K562 (cell line): ENCODE measurements at regions not wholly inside any gene's neighbourhood (a gene's known extent, or its start where the extent isn't known, plus 50 kb on each side); places are given as distances from the start of the nearest gene placed in this dataset.

Source experiments
- ATAC-seq: fragments of 200-7000 bp; cut with Tn5 transposase; 3 replicates; pipeline ENCODE4 v1.9.1; 2020; ENCODE audit warnings: moderate library complexity
- BruUV-seq: library from RNA; stranded (reverse); fragments of 400-500 nt; replicated peaks from 2 replicates; lab custom pipeline; 2021; lab: Mats Ljungman, UMichigan
- CTCF ChIA-PET: fragments of 300-600 bp; formaldehyde crosslinking; extraction: SDS; loops from one replicate; lab custom pipeline; 2021; ENCODE audit warnings: low intra/inter-chr PET ratio; lab: Yijun Ruan, JAX
- POLR2A ChIA-PET: fragments of 300-600, 350-650 bp; sonication (Branson Sonifier 250); formaldehyde crosslinking; extraction: SDS; loops from one replicate; lab custom pipeline; 2021; ENCODE audit warnings: antibody characterized with exemption, inconsistent platforms; lab: Yijun Ruan, JAX
- DNase-seq, 4 experiments: peaks; one replicate each; pipeline versions ENCODE4 v3.0.0 to v3.0.0-alpha.2; 2011 to 2018; ENCODE audit warnings: low spot score in 3 of 4, mixed read lengths in 3 of 4; ENCODE audit errors: extremely low read depth in 1 of 4
- FAIRE-seq: peaks from 2 replicates; lab custom pipeline; 2011; peaks lifted over from hg19 to GRCh38; lab: Jason Lieb, UNC
- H2AFZ ChIP-seq: 2 replicates; pipeline ENCODE4 v1.6.0; 2011; ENCODE audit warnings: low read depth, low read length, control low read depth, inconsistent platforms
- H3K27ac ChIP-seq: fragments of 200-600 bp; 3 replicates; pipeline ENCODE4 v1.8.0; 2011; ENCODE audit warnings: low read depth, mild to moderate bottlenecking, control low read depth, inconsistent platforms, low read length, moderate library complexity, mixed read lengths; ENCODE audit errors: extremely low read depth
- H3K27me3 ChIP-seq, 2 experiments: fragments of 300-600 bp in 1 of 2; 2 replicates in 1 of 2; 3 replicates in 1 of 2; pipeline versions ENCODE4 v1.6.0 to v1.8.0; 2011; ENCODE audit warnings: inconsistent platforms in 2 of 2, low read length in 2 of 2, mild to moderate bottlenecking in 1 of 2, mixed read lengths in 1 of 2, moderate library complexity in 1 of 2; ENCODE audit not compliant: control insufficient read depth in 2 of 2, insufficient read depth in 2 of 2
- H3K36me3 ChIP-seq: fragments of 300-600 bp; 3 replicates; pipeline ENCODE4 v1.8.0; 2011; ENCODE audit warnings: mild to moderate bottlenecking, low read length, inconsistent platforms; ENCODE audit not compliant: control insufficient read depth, insufficient read depth
- H3K4me1 ChIP-seq, 2 experiments: fragments of 200-600 bp in 1 of 2; replicated peaks in 1 of 2; 2 replicates in 1 of 2; 3 replicates in 1 of 2; pipeline versions ENCODE4 v1.5.1 to v1.8.0; 2011; ENCODE audit warnings: inconsistent platforms in 2 of 2, low read length in 2 of 2, mild to moderate bottlenecking in 1 of 2, mixed read lengths in 1 of 2, moderate library complexity in 1 of 2; ENCODE audit not compliant: control insufficient read depth in 2 of 2, insufficient read depth in 2 of 2
- H3K4me2 ChIP-seq: 2 replicates; pipeline ENCODE4 v1.6.1; 2011; ENCODE audit warnings: low read length, control low read depth, inconsistent platforms, mixed read lengths; ENCODE audit not compliant: insufficient read depth
- H3K4me3 ChIP-seq: fragments of 200-600 bp; sonication (generic), shearing (Covaris generic); 2 replicates; pipeline ENCODE4 v1.5.1; 2016; ENCODE audit warnings: control low read depth, inconsistent platforms
- H3K79me2 ChIP-seq: fragments of 200-600 bp; 3 replicates; pipeline ENCODE4 v1.8.0; 2011; ENCODE audit warnings: low read length, inconsistent platforms; ENCODE audit not compliant: control insufficient read depth, insufficient read depth
- H3K9ac ChIP-seq, 2 experiments: 2 replicates each; pipeline versions ENCODE4 v1.6.0 to v1.6.1; 2011; ENCODE audit warnings: low read depth in 2 of 2, low read length in 2 of 2, control low read depth in 1 of 2, inconsistent platforms in 1 of 2, mild to moderate bottlenecking in 1 of 2, mixed read lengths in 1 of 2; ENCODE audit not compliant: insufficient read depth in 1 of 2
- H3K9me1 ChIP-seq: one replicate; pipeline ENCODE4 v1.6.0; 2011; ENCODE audit warnings: inconsistent platforms, mild to moderate bottlenecking, low read length, moderate library complexity; ENCODE audit not compliant: control insufficient read depth, insufficient read depth
- H3K9me3 ChIP-seq: replicated peaks from 2 replicates; pipeline ENCODE4 v1.5.1; 2011; ENCODE audit warnings: low read depth, low read length, inconsistent platforms; ENCODE audit not compliant: control insufficient read depth, insufficient read depth
- H4K20me1 ChIP-seq: replicated peaks from 2 replicates; pipeline ENCODE4 v1.6.1; 2011; ENCODE audit warnings: low read length, inconsistent platforms, mixed read lengths; ENCODE audit not compliant: control insufficient read depth, insufficient read depth
- BDP1 ChIP-seq: IDR thresholded peaks from 3 replicates; pipeline ENCODE4 v1.6.1; 2011; ENCODE audit not compliant: insufficient read length, insufficient read depth
- BRD9 ChIP-seq: fragments of 450-650 bp; IDR thresholded peaks from 2 replicates; pipeline ENCODE4 v1.6.1; 2018; ENCODE audit warnings: low read depth; ENCODE audit not compliant: partially characterized antibody
- ESRRA ChIP-seq: fragments of 450-650 bp; IDR thresholded peaks from 2 replicates; pipeline ENCODE4 v1.6.1; 2014; ENCODE audit warnings: low read depth, mild to moderate bottlenecking, moderate library complexity, borderline replicate concordance
- GABPA ChIP-seq: fragments of 200-800 bp; sonication (Bioruptor generic); conservative IDR thresholded peaks from 2 replicates; pipeline ENCODE4 v1.6.1; 2016; ENCODE audit warnings: low read depth, missing genetic modification characterization, missing compliant biosample characterization
- HDAC8 ChIP-seq: fragments of 450-650 bp; IDR thresholded peaks from 2 replicates; pipeline ENCODE4 v1.6.1; 2016; ENCODE audit warnings: mild to moderate bottlenecking, missing genetic modification characterization, moderate library complexity, missing compliant biosample characterization
- KLF1 ChIP-seq: fragments of 450-650 bp; IDR thresholded peaks from 2 replicates; pipeline ENCODE4 v1.6.1; 2016; ENCODE audit warnings: missing genetic modification characterization, missing compliant biosample characterization
- POLR2G ChIP-seq: fragments of 200-400 bp; formaldehyde crosslinking; IDR thresholded peaks from 2 replicates; pipeline ENCODE4 v1.6.1; 2017; ENCODE audit warnings: low read depth, mild to moderate bottlenecking, antibody characterized with exemption, low read length, moderate library complexity
- RBM14 ChIP-seq: fragments of 200-400 bp; formaldehyde crosslinking; IDR thresholded peaks from 2 replicates; pipeline ENCODE4 v1.6.1; 2018; ENCODE audit warnings: low read depth, mild to moderate bottlenecking, low read length, moderate library complexity, borderline replicate concordance; ENCODE audit not compliant: insufficient read depth
- TAL1 ChIP-seq: fragments of 450-650 bp; IDR thresholded peaks from 2 replicates; pipeline ENCODE4 v1.6.1; 2016; ENCODE audit warnings: mild to moderate bottlenecking
- TRIM24 ChIP-seq, 2 experiments: fragments of 450-650 bp; IDR thresholded peaks; 2 replicates each; pipeline ENCODE4 v1.6.1; 2016
- ZC3H11A ChIP-seq: IDR thresholded peaks from 2 replicates; pipeline ENCODE4 v1.6.1; 2012; ENCODE audit warnings: low read depth, low read length, improper control_type of control experiment
- ZNF316 ChIP-seq: fragments of 450-650 bp; IDR thresholded peaks from 2 replicates; pipeline ENCODE4 v1.6.1; 2016
- ZNF584 ChIP-seq: fragments of 200-800 bp; sonication (Bioruptor generic); IDR thresholded peaks from 2 replicates; pipeline ENCODE4 v1.6.1; 2016; ENCODE audit warnings: low read depth, mild to moderate bottlenecking, missing genetic modification characterization, missing compliant biosample characterization
- ZNF76 ChIP-seq: fragments of 250-450 bp; sonication (Bioruptor Pico); IDR thresholded peaks from 2 replicates; pipeline ENCODE4 v1.4.0; 2020; ENCODE audit warnings: mild to moderate bottlenecking, moderate library complexity, borderline replicate concordance
- ZNF764 ChIP-seq: fragments of 250-450 bp; sonication (Bioruptor Pico); IDR thresholded peaks from 2 replicates; pipeline ENCODE4 v1.4.0; 2020; ENCODE audit warnings: low read depth, mild to moderate bottlenecking, moderate library complexity
- ZNF77 ChIP-seq: fragments of 250-450 bp; sonication (Bioruptor Pico); IDR thresholded peaks from 2 replicates; pipeline ENCODE4 v1.5.0; 2020
- WGBS: fragments of 100-300 bp; shearing (Covaris generic); methylation state at CpG from one replicate; pipeline ENCODE4 v1.1.6; 2016; ENCODE audit warnings: low coverage, mixed read lengths; ENCODE audit not compliant: insufficient coverage; ENCODE audit errors: missing lambda C conversion rate; 5-methylcytosine and 5-hydroxymethylcytosine counted together
- in situ Hi-C: fragments of 300-500 bp; cut with MboI; formaldehyde crosslinking; loops from 4 replicates; pipeline ENCODE4 v1.15.0; 2018; ENCODE audit warnings: inconsistent platforms, mixed read lengths
- intact Hi-C: fragments of 100-400 bp; cut with micrococcal nuclease; formaldehyde crosslinking; loops from 2 replicates; pipeline ENCODE4 v1.14.2; 2022
- TF ChIP-seq, protein P1 (sequence below): fragments of 450-650 bp; formaldehyde crosslinking; IDR thresholded peaks from 2 replicates; pipeline ENCODE4 v1.4.0; 2020; ENCODE audit warnings: mild to moderate bottlenecking, moderate library complexity
- TF ChIP-seq, protein P2 (sequence below): fragments of 250-450 bp; sonication (Bioruptor Pico); IDR thresholded peaks from 2 replicates; pipeline ENCODE4 v1.4.0; 2020; ENCODE audit warnings: mild to moderate bottlenecking
- TF ChIP-seq, protein P3 (sequence below): IDR thresholded peaks from 3 replicates; pipeline ENCODE4 v1.6.1; 2011; ENCODE audit warnings: borderline replicate concordance, mild to moderate bottlenecking; ENCODE audit not compliant: insufficient read length, insufficient read depth

DNA sequence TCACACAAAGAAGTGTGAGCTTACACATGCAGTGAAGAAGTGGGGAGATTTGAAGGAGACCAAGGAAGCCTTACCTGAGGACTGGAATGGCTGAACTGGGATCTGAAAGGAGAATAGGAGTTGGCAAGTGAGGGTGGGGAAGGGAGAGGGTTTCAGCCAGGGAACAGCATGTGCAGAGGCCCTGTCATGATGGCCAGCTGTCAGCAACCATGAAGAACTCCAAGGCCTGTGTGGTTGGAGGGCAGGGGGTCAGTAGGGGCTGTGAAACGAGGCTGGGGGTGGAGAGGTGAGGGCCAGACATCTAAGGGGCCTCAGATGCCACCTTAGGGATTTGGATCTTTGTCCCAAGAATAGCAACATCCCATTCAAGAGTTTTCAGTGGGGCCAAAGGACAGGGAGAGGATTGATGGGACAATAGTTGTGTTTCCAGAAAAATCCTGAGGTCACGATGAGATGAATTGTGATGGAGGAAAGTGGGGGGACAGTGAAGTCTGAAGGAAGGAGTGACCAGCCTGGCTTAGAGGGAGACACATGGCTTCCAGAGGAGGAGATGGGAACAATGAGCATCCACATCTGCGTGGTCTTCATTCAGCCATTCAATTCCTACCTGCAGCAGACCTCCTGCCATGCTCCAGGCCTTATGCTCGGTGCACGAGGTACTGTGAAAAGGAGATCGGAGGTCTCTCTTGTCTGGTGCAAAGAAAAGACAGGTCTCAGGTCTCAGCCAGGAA, 187.6 kb downstream of the MATN1 start:
- in situ Hi-C loops (no loop called here), intact Hi-C loops (no loop called here)
- DNase-seq (no peak), ATAC-seq (no peak), FAIRE-seq (no peak)
- Histone ChIP-seq H3K27me3 (peaks cover 0 to 8% of the 10 kb centered on the region in 2 experiments; a peak in 2 of 5 replicates), H4K20me1 (no peaks in the 10 kb centered on the region), H3K4me1 (no peaks in the 10 kb centered on the region), H3K79me2 (no peaks in the 10 kb centered on the region), H3K4me3 (no peak overlapping the region), H3K4me2 (no peak overlapping the region), H3K27ac (no peak overlapping the region), H3K9ac (no peak overlapping the region), H3K9me3 (no peaks in the 10 kb centered on the region), H2AFZ (no peak overlapping the region), H3K9me1 (no peaks in the 10 kb centered on the region), H3K36me3 (no peaks in the 10 kb centered on the region)
- CTCF ChIA-PET = no interaction called here
- WGBS = 2% methylated on average over 6 of the region's 6 CpGs
- BruUV-seq = no TSS peak
- no peak for TF ChIP-seq ZNF584
- no peak for TF ChIP-seq RBM14
- TF ChIP-seq, protein P1, sequence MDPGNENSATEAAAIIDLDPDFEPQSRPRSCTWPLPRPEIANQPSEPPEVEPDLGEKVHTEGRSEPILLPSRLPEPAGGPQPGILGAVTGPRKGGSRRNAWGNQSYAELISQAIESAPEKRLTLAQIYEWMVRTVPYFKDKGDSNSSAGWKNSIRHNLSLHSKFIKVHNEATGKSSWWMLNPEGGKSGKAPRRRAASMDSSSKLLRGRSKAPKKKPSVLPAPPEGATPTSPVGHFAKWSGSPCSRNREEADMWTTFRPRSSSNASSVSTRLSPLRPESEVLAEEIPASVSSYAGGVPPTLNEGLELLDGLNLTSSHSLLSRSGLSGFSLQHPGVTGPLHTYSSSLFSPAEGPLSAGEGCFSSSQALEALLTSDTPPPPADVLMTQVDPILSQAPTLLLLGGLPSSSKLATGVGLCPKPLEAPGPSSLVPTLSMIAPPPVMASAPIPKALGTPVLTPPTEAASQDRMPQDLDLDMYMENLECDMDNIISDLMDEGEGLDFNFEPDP (CRISPR knock-in tag) = no peak
- no peak for TF ChIP-seq ZNF764
- TF ChIP-seq KLF1 (tag) = no peak
- no peak for TF ChIP-seq GABPA
- TF ChIP-seq ZNF76 (CRISPR knock-in tag) = no peak
- TF ChIP-seq, protein P2, sequence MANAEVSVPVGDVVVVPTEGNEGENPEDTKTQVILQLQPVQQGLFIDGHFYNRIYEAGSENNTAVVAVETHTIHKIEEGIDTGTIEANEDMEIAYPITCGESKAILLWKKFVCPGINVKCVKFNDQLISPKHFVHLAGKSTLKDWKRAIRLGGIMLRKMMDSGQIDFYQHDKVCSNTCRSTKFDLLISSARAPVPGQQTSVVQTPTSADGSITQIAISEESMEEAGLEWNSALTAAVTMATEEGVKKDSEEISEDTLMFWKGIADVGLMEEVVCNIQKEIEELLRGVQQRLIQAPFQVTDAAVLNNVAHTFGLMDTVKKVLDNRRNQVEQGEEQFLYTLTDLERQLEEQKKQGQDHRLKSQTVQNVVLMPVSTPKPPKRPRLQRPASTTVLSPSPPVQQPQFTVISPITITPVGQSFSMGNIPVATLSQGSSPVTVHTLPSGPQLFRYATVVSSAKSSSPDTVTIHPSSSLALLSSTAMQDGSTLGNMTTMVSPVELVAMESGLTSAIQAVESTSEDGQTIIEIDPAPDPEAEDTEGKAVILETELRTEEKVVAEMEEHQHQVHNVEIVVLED (CRISPR knock-in tag) = no peak
- no peak for TF ChIP-seq ZNF316
- TF ChIP-seq POLR2G = no peak
- no peak for TF ChIP-seq ZNF77 (CRISPR knock-in tag)
- TF ChIP-seq HDAC8 (tag) = no peak
- TF ChIP-seq TAL1 = no peak
- TF ChIP-seq, protein P3, sequence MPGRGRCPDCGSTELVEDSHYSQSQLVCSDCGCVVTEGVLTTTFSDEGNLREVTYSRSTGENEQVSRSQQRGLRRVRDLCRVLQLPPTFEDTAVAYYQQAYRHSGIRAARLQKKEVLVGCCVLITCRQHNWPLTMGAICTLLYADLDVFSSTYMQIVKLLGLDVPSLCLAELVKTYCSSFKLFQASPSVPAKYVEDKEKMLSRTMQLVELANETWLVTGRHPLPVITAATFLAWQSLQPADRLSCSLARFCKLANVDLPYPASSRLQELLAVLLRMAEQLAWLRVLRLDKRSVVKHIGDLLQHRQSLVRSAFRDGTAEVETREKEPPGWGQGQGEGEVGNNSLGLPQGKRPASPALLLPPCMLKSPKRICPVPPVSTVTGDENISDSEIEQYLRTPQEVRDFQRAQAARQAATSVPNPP = no peak
- TF ChIP-seq TRIM24 (IDR thresholded peaks at IDR 0.05) = no peak
- no peak for TF ChIP-seq ESRRA
- no peak for TF ChIP-seq BRD9
- no peak for TF ChIP-seq BDP1
- TF ChIP-seq ZC3H11A = no peak
- POLR2A ChIA-PET = interaction anchor here (0.6 to 1.4 kb wide), 3 partner anchors 12 to 53 kb away, joined by 3 to 4 read pairs (median 3); no protein-coding TSS in a partner anchor
